ENCODE measurements at regions not wholly inside any gene's neighbourhood (a gene's known extent, or its start where the extent isn't known, plus 50 kb on each side); places are given as distances from the start of the nearest gene placed in this dataset.

GRCh38 chr1:34380526-34381124 is 203.9 kb downstream of the C1orf94 start:
- Histone ChIP-seq H3K9me2 (ENCODE audit: insufficient read depth) (no peaks in the 10 kb centered on the region), H3K4me3 (no peak overlapping the region), H4K20me1 (replicated peaks; ENCODE audit: insufficient read depth) (no peaks in the 10 kb centered on the region), H3K4me2 (no peak overlapping the region), H3K27ac (ENCODE audit: low read depth) (no peak overlapping the region), H3K36me3 (ENCODE audit: insufficient read depth) (no peaks in the 10 kb centered on the region), H3F3A (replicated peaks; ENCODE audit: low read depth) (no peaks in the 10 kb centered on the region), H3K4me1 (ENCODE audit: insufficient read depth) (no peaks in the 10 kb centered on the region), H3K79me2 (replicated peaks; ENCODE audit: insufficient read depth) (no peaks in the 10 kb centered on the region), H2AFZ (no peak overlapping the region), H3K27me3 (ENCODE audit: insufficient read depth) (no peaks in the 10 kb centered on the region)
- ATAC-seq = no peak
- Mint-ChIP-seq H3K36me3 (ENCODE audit: low read depth) (peaks cover 5% of the 10 kb centered on the region; the same call in 1 of the 3 replicates), H3K27ac (no peak overlapping the region), H3K9me3 (no peaks in the 10 kb centered on the region; the same call in 1 of the 3 replicates), H3K4me1 (peaks cover 2% of the 10 kb centered on the region; the same call in 1 of the 3 replicates), H3K27me3 (ENCODE audit: insufficient read depth, low read depth, poor library complexity) (no peaks in the 10 kb centered on the region), H3K4me3 (no peak overlapping the region)
- TF ChIP-seq, protein P1, sequence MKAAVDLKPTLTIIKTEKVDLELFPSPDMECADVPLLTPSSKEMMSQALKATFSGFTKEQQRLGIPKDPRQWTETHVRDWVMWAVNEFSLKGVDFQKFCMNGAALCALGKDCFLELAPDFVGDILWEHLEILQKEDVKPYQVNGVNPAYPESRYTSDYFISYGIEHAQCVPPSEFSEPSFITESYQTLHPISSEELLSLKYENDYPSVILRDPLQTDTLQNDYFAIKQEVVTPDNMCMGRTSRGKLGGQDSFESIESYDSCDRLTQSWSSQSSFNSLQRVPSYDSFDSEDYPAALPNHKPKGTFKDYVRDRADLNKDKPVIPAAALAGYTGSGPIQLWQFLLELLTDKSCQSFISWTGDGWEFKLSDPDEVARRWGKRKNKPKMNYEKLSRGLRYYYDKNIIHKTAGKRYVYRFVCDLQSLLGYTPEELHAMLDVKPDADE (IDR thresholded peaks at IDR 0.05) = no peak
- TF ChIP-seq, protein P2, sequence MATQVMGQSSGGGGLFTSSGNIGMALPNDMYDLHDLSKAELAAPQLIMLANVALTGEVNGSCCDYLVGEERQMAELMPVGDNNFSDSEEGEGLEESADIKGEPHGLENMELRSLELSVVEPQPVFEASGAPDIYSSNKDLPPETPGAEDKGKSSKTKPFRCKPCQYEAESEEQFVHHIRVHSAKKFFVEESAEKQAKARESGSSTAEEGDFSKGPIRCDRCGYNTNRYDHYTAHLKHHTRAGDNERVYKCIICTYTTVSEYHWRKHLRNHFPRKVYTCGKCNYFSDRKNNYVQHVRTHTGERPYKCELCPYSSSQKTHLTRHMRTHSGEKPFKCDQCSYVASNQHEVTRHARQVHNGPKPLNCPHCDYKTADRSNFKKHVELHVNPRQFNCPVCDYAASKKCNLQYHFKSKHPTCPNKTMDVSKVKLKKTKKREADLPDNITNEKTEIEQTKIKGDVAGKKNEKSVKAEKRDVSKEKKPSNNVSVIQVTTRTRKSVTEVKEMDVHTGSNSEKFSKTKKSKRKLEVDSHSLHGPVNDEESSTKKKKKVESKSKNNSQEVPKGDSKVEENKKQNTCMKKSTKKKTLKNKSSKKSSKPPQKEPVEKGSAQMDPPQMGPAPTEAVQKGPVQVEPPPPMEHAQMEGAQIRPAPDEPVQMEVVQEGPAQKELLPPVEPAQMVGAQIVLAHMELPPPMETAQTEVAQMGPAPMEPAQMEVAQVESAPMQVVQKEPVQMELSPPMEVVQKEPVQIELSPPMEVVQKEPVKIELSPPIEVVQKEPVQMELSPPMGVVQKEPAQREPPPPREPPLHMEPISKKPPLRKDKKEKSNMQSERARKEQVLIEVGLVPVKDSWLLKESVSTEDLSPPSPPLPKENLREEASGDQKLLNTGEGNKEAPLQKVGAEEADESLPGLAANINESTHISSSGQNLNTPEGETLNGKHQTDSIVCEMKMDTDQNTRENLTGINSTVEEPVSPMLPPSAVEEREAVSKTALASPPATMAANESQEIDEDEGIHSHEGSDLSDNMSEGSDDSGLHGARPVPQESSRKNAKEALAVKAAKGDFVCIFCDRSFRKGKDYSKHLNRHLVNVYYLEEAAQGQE (IDR thresholded peaks at IDR 0.05; ENCODE audit: unreplicated experiment) = no peak
- TF ChIP-seq POLR2AphosphoS5 (IDR thresholded peaks at IDR 0.05; ENCODE audit: low read depth) (no peak), EZH2 (IDR thresholded peaks at IDR 0.05; ENCODE audit: low read depth, unreplicated experiment) (no peak), STAT1 (IDR thresholded peaks at IDR 0.05; ENCODE audit: unreplicated experiment) (no peak), CTCF (conservative IDR thresholded peaks at IDR 0.05; ENCODE audit: low read depth in 2 of 2) (no peak), ZNF114 (CRISPR knock-in tag; IDR thresholded peaks at IDR 0.05) (no peak), JUNB (IDR thresholded peaks at IDR 0.05; ENCODE audit: unreplicated experiment) (no peak), ZNF331 (CRISPR knock-in tag; IDR thresholded peaks at IDR 0.05; ENCODE audit: low read depth) (no peak), CREB1 (CRISPR knock-in tag; IDR thresholded peaks at IDR 0.05; ENCODE audit: low read depth) (no peak), NANOG (IDR thresholded peaks at IDR 0.05; ENCODE audit: borderline replicate concordance) (no peak), ZNF462 (CRISPR knock-in tag; IDR thresholded peaks at IDR 0.05) (no peak)
- no peak for DNase-seq (ENCODE audit: low spot score)

All from GM23338 (cell line).